ES-I3 (cell line): ENCODE measurements at regions not wholly inside any gene's neighbourhood (a gene's known extent, or its start where the extent isn't known, plus 50 kb on each side); places are given as distances from the start of the nearest gene placed in this dataset.
"Not testable (repeated sequence)": the region's sequence is repeated elsewhere in the genome, so short reads cannot be mapped to it uniquely, and the experiment has no call there.

Experiments used
- H3K36me3 ChIP-seq: 2 replicates; pipeline ENCODE4 v1.6.1; 2013; ENCODE audit warnings: mild to moderate bottlenecking, low read length, control low read depth, moderate library complexity; ENCODE audit not compliant: insufficient read depth
- H3K4me1 ChIP-seq: 2 replicates; pipeline ENCODE4 v1.6.1; 2013; ENCODE audit warnings: mild to moderate bottlenecking, control low read depth, low read length; ENCODE audit not compliant: insufficient read depth
- H3K9ac ChIP-seq: 2 replicates; pipeline ENCODE4 v1.6.1; 2013; ENCODE audit warnings: low read depth, mild to moderate bottlenecking, low read length, moderate library complexity
- H3K9me3 ChIP-seq: 2 replicates; pipeline ENCODE4 v1.6.1; 2013; ENCODE audit warnings: mild to moderate bottlenecking, low read length, moderate library complexity; ENCODE audit not compliant: control insufficient read depth, insufficient read depth

DNA sequence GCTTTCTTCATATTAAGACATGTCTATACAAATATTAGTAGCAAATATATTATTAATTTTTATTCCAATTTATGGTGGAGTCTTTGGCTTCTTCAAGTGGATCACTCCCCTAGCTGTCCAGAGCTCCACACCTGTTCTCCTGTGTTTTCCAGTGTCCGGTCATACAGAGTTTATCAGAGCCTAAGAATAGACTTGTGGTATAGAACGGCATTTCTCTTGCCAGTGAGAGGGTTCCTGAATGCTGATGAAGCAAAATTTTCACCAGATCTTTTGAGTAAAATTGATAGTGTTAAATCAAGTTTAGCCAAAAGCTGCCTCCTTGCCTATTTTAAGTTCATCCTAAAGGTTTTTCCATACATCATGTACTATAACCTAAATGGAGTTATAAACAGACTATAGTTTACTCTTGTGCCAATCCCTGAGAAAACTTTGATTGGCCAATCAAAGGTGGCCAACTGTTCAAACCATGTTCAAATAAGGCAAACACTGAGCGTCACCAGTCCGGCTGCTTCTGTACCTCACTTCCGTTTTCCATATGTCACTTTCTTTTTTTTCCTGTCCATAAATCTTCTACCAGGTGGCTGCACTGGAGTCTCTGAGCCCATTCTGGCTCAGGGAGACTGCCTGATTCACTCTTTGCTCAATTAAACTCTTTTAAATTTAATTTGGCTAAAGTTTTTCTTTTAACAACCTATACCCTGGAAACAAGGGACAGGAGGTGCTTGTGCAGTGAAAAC, 422.7 kb upstream of the FRG2C start:
- H3K9me3 ChIP-seq, H3K36me3 ChIP-seq, H3K4me1 ChIP-seq, H3K9ac ChIP-seq: not testable (repeated sequence)

DNA sequence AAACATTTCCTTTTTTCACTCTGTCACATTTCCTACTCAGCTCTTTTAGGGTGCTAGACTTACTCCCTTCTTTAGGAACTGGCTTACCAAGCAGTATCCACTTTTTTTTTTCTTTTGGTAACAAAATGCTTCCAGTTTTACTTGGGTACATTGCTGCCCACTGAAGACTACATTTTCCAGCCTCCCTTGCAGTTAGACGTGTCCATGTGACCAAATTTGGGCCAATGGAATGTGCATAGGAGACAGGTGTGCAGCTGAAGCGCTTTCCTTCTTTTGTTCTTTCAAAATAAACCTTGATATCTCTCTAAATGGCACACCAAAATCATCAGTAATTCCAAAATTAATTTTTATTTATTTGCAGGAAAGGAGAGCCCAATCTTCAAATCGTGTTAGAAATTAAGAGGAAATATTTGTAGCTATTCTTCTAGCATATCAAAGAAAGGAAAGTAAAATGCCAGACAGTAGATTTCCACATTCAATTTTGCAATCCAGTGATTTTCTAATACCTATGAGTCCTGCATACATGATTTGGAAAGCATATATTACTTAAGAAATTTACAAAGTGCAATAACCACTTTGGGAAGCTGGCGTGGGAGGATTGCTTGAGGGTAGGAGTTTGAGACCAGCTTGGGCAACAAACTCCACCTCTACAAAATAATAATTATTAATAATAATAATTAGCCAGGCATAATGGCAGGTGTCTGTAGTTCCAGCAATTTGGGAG, 422.0 kb upstream of the FRG2C start:
- H3K9me3 ChIP-seq, result no peaks in the 10 kb centered on the region
- H3K36me3 ChIP-seq, result no peaks in the 10 kb centered on the region
- no peak overlapping the region for H3K9ac ChIP-seq
- peaks cover 3% of the 10 kb centered on the region; the same call in 1 of the 2 replicates for H3K4me1 ChIP-seq

DNA sequence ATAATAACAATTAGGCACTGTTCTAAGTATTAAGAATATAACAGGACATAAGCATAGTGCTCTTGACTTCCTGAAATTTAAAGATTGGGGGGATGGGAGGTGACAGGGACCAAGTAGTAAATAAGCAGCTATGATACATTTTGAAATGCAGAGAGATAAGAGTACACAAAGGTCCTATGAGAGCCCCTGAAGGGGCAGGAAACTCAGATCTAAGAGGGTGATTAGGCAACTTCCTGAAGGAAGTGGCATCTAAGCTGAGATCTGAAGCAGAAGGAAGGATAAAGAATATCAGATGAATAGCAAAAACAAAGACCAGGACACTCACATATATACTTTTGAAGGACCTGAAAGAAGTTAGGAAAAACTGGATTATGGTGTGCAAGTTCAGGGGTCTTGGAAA, 415.2 kb upstream of the FRG2C start:
- no peak overlapping the region for H3K9ac ChIP-seq
- no peaks in the 10 kb centered on the region for H3K4me1 ChIP-seq
- no peaks in the 10 kb centered on the region for H3K9me3 ChIP-seq
- H3K36me3 ChIP-seq, result no peaks in the 10 kb centered on the region

DNA sequence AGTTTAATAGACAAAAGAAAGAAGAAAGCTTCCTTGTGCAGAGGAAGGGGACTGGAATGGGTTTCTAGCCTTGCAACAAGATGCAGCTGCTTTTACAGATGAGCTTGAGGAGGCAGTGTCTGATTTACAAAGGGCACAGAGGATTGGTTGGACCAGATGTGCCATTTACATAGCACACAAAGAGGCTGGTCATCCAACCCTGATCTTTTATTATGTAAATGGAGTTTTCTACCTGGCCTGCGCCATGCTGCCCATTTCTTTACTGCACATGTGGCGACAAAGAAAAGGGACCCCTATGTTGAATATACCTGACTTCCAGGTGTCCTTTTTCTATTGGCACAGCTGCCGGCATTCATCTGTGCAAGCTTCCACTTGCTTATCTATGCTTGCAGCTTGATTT, 409.4 kb upstream of the FRG2C start:
- Histone ChIP-seq H3K4me1 (peaks cover 8% of the 10 kb centered on the region; the same call in 1 of the 2 replicates), H3K36me3 (no peaks in the 10 kb centered on the region), H3K9me3 (no peaks in the 10 kb centered on the region), H3K9ac (no peak overlapping the region)

DNA sequence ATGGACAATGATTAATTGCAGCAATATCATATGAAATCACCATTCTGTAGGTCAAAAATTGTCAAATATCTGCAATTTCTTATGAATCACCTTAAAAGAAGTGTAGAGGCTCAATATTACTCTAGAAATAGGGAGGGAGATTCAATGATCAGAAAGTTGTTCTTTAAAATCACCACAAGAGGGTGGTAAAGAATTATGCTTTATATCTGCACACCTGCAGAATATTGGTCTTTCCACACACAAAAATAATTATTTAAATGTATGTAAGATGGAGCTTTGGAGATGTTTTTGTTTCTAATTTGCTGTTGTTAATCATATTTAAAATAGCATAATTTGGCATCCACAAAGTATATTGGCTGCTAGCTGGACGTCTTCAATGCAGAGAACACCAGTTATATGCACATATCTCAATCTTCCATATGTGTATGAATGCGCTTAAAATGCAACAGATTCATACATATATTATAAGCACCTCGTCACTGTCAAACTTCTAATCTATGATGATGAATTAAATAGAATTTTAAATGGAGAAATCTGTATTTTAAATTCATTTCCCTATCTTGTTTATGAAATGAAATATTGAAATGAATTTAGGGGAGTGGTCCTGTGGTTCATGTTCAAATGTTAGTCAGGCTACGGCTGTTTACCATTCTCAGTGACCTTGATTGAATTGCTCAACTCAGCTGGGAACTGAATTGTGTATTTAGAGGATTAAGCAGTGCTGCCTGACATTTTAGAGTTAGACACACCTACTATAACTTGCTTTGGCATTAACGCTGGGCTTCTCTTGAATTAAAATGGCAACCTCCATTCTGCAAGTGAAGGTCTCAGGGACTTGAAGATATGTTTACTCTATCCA, 405.1 kb upstream of the FRG2C start:
- H3K36me3 ChIP-seq, result not testable (repeated sequence)

DNA sequence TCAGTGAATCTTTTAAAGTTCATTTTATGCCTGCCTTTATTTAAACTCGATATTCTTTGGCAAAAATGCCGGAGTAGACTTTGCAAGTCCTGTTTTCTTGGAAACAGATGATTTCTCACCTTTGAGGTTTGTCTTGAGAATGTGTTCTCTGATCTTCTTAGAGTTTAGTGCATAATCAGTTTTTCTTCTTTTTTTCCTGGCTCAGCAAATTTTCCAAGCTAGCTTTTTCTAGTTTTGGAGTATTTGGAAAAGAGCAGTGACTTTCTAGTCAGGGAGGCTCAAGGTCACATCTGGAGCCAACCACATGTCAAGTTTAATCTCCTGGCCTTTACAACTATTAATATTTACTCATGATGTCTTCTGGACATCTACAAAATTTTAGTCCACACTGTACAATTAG, 403.2 kb upstream of the FRG2C start:
- H3K4me1 ChIP-seq, H3K36me3 ChIP-seq, H3K9me3 ChIP-seq, H3K9ac ChIP-seq: not testable (repeated sequence)

More for the DNA sequence above, 405.1 kb upstream of the FRG2C start:
- not testable (repeated sequence) for H3K4me1 ChIP-seq, H3K9me3 ChIP-seq, H3K9ac ChIP-seq

DNA sequence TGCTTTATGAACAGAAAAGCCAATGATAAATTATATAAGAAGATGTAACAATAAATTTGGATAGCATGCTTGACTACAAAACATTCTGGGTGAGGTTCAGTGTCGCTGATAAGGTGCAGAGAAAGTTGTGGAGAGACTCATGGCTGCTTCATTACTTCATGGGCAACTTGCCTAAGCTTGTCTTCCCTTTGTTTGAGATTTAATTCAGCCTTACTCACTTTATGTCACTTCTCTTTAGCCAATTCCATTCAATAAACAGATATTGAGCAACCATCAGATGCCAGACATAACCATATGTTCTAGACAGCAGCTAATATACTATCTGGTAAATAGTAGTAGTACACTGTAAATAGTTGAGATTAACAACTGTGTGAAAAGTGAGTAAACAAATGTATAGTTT, 401.5 kb upstream of the FRG2C start:
- Histone ChIP-seq H3K9me3 (no peaks in the 10 kb centered on the region), H3K9ac (no peak overlapping the region), H3K36me3 (no peaks in the 10 kb centered on the region), H3K4me1 (no peaks in the 10 kb centered on the region)

DNA sequence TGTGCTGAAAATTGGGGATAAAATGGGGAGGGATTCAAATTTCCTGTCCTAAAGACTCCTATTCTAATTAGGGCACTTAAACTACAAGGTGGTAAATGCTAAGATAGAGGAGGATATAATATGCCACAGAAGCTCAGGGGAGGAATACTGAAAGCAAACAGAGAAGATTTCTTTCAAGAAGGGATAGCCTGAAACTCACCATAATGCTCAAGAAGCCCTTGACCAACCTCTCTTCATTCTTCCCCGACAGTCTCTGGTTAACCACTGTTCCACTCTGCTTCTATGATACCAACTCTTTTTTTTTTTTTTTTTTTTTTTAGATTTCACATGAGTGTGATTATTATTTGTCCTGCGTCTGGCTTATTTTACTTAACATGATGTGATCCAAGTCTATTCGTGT, 398.2 kb upstream of the FRG2C start:
- Histone ChIP-seq H3K9me3 (no peaks in the 10 kb centered on the region), H3K9ac (no peak overlapping the region), H3K36me3 (no peaks in the 10 kb centered on the region), H3K4me1 (no peaks in the 10 kb centered on the region)

DNA sequence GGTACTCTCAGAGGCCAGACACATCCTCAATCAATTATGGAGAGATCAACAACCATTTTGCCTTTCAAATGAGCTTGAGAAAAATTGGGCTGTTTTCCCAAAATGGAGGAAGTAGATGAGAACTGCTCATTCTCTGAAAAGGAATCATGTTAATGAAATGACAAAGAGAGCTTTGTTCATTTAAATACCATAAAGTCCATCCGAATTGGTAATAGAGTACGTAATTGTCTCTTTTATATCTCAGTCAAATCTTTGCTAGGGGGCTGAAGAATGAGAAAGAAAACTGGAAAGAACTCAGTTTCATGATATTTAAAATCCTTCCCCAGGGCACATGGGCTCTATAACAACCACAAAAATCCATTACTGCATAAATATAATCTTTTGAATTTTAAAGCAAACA, 395.6 kb upstream of the FRG2C start:
- H3K36me3 ChIP-seq, H3K4me1 ChIP-seq, H3K9ac ChIP-seq, H3K9me3 ChIP-seq: not testable (repeated sequence)

DNA sequence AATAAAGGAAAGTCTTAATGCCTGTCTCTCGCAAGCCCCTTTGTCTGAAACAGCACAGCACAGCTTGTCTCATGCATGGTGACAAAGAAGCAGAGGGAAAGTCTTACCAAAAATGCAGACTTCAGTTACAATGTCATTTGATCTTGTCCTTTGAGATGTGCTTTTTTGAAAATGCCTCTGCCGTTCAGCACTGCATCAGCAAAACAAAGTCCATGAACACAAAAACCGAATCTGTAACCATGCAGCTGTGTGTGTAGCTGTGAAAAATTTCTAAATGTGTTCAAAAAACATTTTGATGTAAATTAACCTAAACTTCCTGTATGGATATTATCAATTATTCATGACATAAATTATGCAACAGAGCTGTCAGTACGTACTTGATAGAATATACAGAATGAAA, 391.9 kb upstream of the FRG2C start:
- not testable (repeated sequence) for H3K9me3 ChIP-seq, H3K36me3 ChIP-seq, H3K4me1 ChIP-seq, H3K9ac ChIP-seq

DNA sequence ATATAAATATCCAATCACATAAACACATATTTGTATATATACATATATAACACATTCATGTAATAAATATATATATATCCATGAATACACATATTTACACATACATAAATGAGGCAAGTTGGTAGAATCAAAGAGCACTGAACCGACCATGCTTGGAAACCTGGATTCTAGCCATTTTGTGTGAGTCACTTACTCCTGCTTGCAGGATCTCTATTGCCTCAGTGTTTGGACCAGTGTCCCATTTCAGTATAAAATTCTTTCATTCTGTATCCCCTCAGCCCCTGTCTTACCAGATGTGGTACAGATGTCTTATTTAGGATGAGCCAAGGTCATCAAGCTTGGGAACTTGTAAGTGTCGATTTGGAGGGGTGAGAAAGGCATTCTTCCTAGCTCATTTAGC, 391.4 kb upstream of the FRG2C start:
- H3K9ac ChIP-seq, result no peak overlapping the region
- no peaks in the 10 kb centered on the region for H3K9me3 ChIP-seq
- no peaks in the 10 kb centered on the region for H3K4me1 ChIP-seq
- H3K36me3 ChIP-seq, result no peaks in the 10 kb centered on the region

DNA sequence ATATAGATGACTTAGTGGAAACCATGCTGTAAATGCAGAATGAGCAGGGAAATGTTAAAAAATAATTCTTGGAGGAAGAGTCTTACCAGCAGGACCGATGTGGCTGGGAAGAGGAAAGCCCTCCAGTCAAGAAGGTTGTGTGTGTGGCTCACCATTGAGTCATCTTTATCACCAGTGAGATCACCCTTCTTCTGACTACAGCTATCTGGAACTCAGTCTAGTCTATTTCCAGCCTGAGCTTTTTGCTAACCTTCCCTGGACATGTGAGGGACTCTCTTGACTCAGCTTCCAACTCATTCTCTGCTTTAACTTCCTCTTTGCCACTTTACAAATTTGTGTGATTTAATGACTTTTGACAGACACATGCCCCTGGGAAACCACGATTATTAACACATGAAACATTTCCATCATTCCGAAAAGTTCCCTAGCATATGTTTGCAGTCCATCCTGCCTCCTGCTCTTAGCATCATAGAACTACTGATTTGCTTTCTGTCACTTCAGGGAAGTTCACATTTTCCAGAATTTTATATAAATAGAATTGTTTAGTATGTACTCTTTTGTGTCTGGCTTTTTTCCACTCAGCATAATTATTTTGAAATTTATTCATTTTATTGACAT, 378.5 kb upstream of the FRG2C start:
- H3K9ac ChIP-seq, H3K9me3 ChIP-seq, H3K36me3 ChIP-seq, H3K4me1 ChIP-seq: not testable (repeated sequence)

DNA sequence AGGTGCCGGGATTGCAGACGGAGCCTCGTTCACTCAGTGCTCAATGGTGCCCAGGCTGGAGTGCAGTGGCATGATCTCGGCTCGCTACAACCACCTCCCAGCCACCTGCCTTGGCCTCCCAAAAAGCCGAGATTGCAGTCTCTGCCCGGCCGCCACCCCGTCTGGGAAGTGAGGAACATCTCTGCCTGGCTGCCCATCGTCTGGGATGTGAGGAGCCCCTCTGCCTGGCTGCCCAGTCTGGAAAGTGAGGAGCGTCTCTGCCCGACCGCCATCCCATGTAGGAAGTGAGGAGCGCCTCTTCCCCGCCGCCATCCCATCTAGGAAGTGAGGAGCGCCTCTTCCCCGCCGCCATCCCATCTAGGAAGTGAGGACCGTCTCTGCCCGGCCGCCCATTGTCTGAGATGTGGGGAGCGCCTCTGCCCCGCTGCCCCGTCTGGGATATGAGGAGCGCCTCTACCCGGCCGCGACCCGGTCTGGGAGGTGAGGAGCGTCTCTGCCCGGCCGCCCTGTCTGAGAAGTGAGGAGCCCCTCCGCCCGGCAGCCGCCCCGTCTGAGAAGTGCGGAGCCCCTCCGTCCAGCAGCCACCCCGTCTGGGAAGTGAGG, 375.1 kb upstream of the FRG2C start:
- not testable (repeated sequence) for H3K9ac ChIP-seq, H3K4me1 ChIP-seq, H3K36me3 ChIP-seq, H3K9me3 ChIP-seq

DNA sequence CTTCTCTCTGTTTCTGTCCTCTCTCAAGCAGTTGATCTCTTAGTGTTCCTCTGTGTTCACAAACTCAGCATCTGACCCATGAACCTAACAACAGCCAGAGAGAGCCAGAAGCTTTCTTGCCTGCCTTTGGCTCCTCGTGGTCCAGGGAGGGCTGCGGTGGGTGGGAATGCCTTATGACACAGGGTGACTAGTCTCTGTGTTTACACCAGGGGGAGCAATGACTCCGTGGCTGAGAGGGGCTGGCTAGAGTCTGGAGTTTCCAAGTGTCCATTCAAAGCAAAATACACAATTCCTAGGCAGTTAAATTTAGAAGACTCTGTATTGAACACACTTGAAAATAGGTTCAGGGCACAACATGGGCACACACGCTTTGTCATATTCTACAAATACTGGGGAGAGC, 370.0 kb upstream of the FRG2C start:
- H3K36me3 ChIP-seq, result no peaks in the 10 kb centered on the region
- no peaks in the 10 kb centered on the region for H3K9me3 ChIP-seq
- no peaks in the 10 kb centered on the region for H3K4me1 ChIP-seq
- no peak overlapping the region for H3K9ac ChIP-seq
